ENCODE measurements at regions not wholly inside any gene's neighbourhood (a gene's known extent, or its start where the extent isn't known, plus 50 kb on each side); places are given as distances from the start of the nearest gene placed in this dataset.

GRCh38 chr16:65307286-65307685, 185.4 kb upstream of the CDH11 start:
- intact Hi-C loops (cut with micrococcal nuclease) = no loop called here

GRCh38 chr16:65306722-65307121, 184.9 kb upstream of the CDH11 start:
- intact Hi-C loops (cut with micrococcal nuclease) = no loop called here

- intact Hi-C loops (cut with micrococcal nuclease) = no loop called here
Observed at GRCh38 chr16:65306300-65306699, 184.4 kb upstream of the CDH11 start.

- intact Hi-C loops (cut with micrococcal nuclease) = no loop called here
Observed at GRCh38 chr16:65305266-65305959, 183.6 kb upstream of the CDH11 start.

- intact Hi-C loops (cut with micrococcal nuclease) = no loop called here
Observed at GRCh38 chr16:65301029-65301428, 179.2 kb upstream of the CDH11 start.

- intact Hi-C loops (cut with micrococcal nuclease) = no loop called here
Observed at GRCh38 chr16:65297453-65297852, 175.6 kb upstream of the CDH11 start.

- intact Hi-C loops (cut with micrococcal nuclease) = no loop called here
Observed at GRCh38 chr16:65295527-65295926, 173.7 kb upstream of the CDH11 start.

GRCh38 chr16:65294708-65295107, 172.8 kb upstream of the CDH11 start:
- intact Hi-C loops (cut with micrococcal nuclease) = no loop called here

- intact Hi-C loops (cut with micrococcal nuclease) = no loop called here
Observed at GRCh38 chr16:65294165-65294564, 172.3 kb upstream of the CDH11 start.

- intact Hi-C loops (cut with micrococcal nuclease) = no loop called here
Observed at GRCh38 chr16:65289022-65289421, 167.2 kb upstream of the CDH11 start.

GRCh38 chr16:65287307-65287706, 165.4 kb upstream of the CDH11 start:
- intact Hi-C loops (cut with micrococcal nuclease) = no loop called here

- intact Hi-C loops (cut with micrococcal nuclease) = no loop called here
Observed at GRCh38 chr16:65285128-65286048, 163.5 kb upstream of the CDH11 start.

GRCh38 chr16:65284626-65285025, 162.8 kb upstream of the CDH11 start:
- intact Hi-C loops (cut with micrococcal nuclease) = no loop called here

GRCh38 chr16:65283181-65283651, 161.4 kb upstream of the CDH11 start:
- intact Hi-C loops (cut with micrococcal nuclease) = no loop called here

- intact Hi-C loops (cut with micrococcal nuclease) = no loop called here
Observed at GRCh38 chr16:65281586-65281985, 159.7 kb upstream of the CDH11 start.

- intact Hi-C loops (cut with micrococcal nuclease) = no loop called here
Observed at GRCh38 chr16:65280845-65281512, 159.1 kb upstream of the CDH11 start.

- intact Hi-C loops (cut with micrococcal nuclease) = no loop called here
Observed at GRCh38 chr16:65279576-65279975, 157.7 kb upstream of the CDH11 start.

GRCh38 chr16:65278874-65279273, 157.0 kb upstream of the CDH11 start:
- intact Hi-C loops (cut with micrococcal nuclease) = no loop called here

GRCh38 chr16:65274566-65274965, 152.7 kb upstream of the CDH11 start:
- intact Hi-C loops (cut with micrococcal nuclease) = no loop called here

GRCh38 chr16:65272699-65273414, 151.0 kb upstream of the CDH11 start:
- intact Hi-C loops (cut with micrococcal nuclease) = no loop called here

- intact Hi-C loops (cut with micrococcal nuclease) = no loop called here
Observed at GRCh38 chr16:65271996-65272395, 150.1 kb upstream of the CDH11 start.
